ENCODE measurements at regions not wholly inside any gene's neighbourhood (a gene's known extent, or its start where the extent isn't known, plus 50 kb on each side); places are given as distances from the start of the nearest gene placed in this dataset.
"Not testable (repeated sequence)": the region's sequence is repeated elsewhere in the genome, so short reads cannot be mapped to it uniquely, and the experiment has no call there.

- DNase-seq (ENCODE audit: low read depth, low spot score): peak; percentile 46
These were observed 525.4 kb upstream of the HS3ST1 start for GRCh38 chr4:11954093-11954492.

DNA sequence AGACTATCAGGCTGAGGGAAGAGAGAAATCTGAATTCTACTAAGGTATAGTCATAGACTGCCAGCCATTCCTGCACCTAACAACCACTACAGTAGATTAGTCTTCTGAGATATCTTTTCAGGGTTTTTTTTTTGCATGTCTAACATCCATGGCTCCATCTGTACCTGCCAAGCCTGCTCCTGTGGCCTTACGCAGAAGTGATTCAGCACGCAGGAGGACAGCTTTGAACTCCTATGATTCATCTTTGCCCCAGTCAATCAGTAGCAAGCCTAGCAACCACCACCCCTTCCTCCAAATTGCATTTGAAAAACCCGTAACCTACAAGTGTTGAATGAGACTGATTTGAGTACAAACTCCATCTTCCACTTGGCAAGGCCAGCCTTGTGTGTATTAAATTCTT is 520.7 kb upstream of the HS3ST1 start:
- no peak for DNase-seq (ENCODE audit: low read depth, low spot score)

GRCh38 chr4:11947629-11948028 is 518.9 kb upstream of the HS3ST1 start:
- not testable (repeated sequence) for DNase-seq (ENCODE audit: low read depth, low spot score)

GRCh38 chr4:11937941-11938340 is 509.2 kb upstream of the HS3ST1 start:
- no peak for DNase-seq (ENCODE audit: low read depth, low spot score)

GRCh38 chr4:11931266-11931820 is 502.6 kb upstream of the HS3ST1 start:
- DNase-seq (ENCODE audit: low read depth, low spot score): no peak

- no peak for DNase-seq (ENCODE audit: low read depth, low spot score)
These were observed 500.4 kb upstream of the HS3ST1 start for GRCh38 chr4:11929080-11929479.

DNA sequence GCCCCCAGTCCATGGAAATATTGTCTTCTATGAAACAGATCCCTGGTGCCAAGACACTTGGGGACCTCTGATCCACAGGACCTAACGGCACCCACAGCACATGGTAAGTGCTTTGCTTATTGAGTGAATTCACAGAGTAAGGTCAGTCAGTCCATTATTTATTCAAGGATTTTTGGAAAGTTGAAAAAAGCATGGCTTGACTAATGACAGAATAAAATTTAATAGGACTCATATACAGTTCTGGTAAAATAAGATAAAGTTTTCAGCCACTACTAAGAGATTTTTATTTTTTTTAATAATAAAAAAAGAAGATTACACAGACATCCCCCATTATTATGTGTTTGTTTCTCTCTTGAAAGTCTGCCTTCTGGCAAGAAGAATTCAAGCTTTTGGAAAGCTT is 490.6 kb upstream of the HS3ST1 start:
- DNase-seq (ENCODE audit: low read depth, low spot score): no peak

- DNase-seq (ENCODE audit: low read depth, low spot score): peak; percentile 83
These were observed 485.7 kb upstream of the HS3ST1 start for GRCh38 chr4:11914406-11914805.

GRCh38 chr4:11912886-11913285 is 484.2 kb upstream of the HS3ST1 start:
- no peak for DNase-seq (ENCODE audit: low read depth, low spot score)

GRCh38 chr4:11910812-11911211 is 482.1 kb upstream of the HS3ST1 start:
- DNase-seq (ENCODE audit: low read depth, low spot score): no peak

GRCh38 chr4:11908712-11909111 is 480.0 kb upstream of the HS3ST1 start:
- no peak for DNase-seq (ENCODE audit: low read depth, low spot score)

- DNase-seq (ENCODE audit: low read depth, low spot score): no peak
These were observed 479.5 kb upstream of the HS3ST1 start for GRCh38 chr4:11908205-11908604.

DNA sequence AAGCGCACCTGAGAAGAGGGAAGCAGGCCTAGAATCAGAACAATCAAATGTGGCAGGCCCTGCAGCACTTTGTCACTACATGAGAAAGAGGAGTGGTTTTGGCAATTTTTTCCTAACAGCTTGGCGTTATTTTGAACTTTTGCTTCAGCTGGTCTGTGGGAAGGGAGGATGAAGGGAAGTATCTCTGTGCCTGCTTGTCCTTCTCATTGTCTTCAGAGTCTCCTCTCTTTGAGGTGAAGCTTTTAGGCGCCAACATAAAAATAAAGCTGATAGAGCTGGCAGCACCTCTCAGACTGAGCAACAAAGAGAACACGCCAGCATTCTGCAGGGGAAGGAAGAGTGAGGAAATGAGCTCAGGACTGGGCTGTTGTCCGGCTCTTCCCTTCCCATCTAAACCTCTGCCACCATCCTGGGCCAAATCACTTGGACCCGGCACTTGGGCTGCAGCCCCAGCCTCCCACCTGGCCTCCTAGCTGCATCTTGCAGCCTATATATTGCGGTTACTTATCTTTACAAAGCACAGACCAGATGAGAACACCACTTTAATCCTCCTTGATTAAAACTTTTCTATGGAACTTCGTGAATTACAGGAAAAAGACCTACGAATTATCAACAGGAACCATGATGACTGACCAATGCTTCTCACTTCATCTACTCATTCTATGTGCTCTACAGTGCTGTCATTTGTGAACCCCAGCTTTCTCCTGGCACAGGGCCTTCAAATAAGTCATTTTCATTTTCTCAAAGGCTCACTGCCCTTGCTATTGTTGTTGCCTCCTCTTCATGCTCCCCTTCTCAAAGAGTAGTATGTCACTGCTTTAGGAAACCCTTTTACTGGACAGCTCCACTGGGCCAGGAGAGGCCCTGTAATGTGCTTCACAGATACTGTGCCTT is 476.4 kb upstream of the HS3ST1 start:
- peak; percentile 64 for DNase-seq (ENCODE audit: low read depth, low spot score)

DNA sequence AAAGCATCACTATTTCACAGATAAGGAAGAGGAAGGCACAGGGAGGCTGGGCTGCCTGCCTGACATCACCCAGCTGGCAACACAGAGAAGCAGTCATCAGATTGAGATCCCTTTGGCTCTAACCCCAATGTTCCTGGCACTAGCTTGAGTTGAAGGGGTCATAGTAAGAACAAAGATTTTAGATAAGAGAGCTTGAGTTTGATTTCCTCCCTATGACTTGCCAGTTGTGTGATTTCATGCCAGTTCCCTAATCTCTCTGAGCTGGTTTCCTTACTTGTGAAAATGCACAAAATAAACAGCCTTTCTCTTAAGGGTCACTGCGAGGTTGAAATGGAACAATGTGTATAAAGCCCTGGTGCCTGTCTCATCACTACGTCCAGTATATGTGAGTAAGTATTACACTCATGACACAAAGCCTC is 475.4 kb upstream of the HS3ST1 start:
- DNase-seq (ENCODE audit: low read depth, low spot score): peak; percentile 99

DNA sequence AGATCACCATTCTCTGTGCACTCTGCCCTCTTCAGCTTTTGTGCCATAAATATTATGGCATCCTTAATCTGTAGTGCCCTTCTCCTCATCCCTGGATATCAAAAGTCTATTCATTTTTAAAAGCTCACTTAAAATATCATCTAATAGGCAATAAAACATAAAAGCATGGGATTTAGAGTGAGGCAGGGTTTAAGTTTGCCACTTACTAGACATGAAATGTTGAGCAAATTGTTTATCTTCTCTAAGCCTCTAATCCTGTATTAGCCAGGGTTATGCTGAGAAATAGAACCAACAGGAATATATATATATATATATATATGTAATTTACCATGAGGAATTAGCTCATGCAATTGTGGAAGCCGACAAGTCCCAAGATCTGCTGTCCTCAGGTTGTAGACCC is 472.4 kb upstream of the HS3ST1 start:
- no peak for DNase-seq (ENCODE audit: low read depth, low spot score)

DNA sequence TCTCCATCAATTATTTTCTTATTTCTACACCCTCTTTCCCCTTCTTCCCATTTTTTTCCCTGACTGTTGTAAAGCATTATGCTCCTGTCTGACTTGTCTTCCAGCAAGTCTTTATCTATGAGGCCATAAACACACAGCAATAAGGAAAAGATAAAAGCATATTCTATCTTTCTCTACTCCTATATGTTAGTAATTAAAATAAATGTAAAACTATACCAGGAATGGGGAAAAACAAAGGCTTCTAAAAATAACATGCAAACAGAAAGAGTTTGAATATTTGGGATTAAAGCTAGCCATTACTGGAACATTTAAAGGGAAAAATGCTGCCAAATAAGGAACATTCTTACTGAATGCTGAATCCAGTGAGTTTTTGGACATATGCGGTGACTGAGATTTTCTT is 471.7 kb upstream of the HS3ST1 start:
- no peak for DNase-seq (ENCODE audit: low read depth, low spot score)

DNA sequence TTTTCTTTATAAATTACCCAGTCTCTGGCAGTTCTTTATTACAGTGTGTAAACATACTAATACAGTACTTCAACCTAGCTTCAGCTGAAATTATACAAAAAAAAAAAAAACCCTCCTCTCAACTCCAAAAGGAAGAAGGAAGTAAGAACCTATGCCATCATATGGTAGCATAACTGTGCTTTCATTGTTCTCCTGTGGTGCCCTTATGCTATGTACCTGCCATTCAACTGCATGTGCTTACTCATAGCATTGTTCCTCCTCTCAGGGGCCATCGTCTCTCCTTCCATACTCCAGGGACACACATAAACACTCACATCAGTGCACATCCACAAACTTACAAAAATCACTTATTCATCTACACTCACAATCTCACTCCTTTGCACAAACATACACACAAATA is 470.1 kb upstream of the HS3ST1 start:
- DNase-seq (ENCODE audit: low read depth, low spot score): no peak

DNA sequence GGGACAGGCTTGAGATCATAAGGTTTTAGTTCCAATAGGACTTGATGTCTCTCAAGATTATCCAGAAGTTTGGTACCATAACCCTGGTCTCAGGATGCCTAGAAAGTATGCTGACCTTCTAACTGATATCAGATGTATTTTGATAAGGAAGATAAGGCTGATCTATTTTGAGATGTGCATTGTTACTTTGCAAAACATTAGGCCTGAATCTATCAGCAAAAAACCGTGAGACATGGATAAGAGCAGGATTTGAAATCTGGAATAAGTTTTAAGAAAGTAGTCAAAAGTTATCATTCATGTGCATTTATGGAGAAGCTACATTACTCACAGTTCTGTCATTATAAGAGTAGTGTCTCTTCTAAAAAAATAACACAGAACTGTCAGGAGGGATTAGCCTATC is 467.1 kb upstream of the HS3ST1 start:
- no peak for DNase-seq (ENCODE audit: low read depth, low spot score)

DNA sequence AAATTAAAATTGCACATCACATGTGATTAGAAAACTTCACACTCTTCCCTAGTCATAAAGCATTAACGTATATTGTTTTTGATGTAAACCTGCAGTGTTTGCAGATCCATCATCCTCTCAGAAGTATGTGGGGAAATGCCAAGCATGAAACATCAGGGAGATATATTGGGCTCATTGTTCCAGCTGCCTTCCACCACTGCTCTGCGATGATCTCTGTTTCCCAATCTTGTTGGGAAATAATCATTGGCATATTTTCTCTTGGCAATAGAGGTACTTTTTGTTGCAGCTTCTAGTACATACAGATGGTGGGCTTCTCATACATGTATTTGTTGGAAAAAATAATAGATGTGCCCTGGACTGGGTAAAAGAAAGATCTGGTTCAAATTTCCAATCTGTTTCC is 466.3 kb upstream of the HS3ST1 start:
- DNase-seq (ENCODE audit: low read depth, low spot score): no peak

GRCh38 chr4:11894221-11894620 is 465.5 kb upstream of the HS3ST1 start:
- no peak for DNase-seq (ENCODE audit: low read depth, low spot score)

GRCh38 chr4:11889099-11889498 is 460.4 kb upstream of the HS3ST1 start:
- DNase-seq (ENCODE audit: low read depth, low spot score): peak; percentile 30

DNA sequence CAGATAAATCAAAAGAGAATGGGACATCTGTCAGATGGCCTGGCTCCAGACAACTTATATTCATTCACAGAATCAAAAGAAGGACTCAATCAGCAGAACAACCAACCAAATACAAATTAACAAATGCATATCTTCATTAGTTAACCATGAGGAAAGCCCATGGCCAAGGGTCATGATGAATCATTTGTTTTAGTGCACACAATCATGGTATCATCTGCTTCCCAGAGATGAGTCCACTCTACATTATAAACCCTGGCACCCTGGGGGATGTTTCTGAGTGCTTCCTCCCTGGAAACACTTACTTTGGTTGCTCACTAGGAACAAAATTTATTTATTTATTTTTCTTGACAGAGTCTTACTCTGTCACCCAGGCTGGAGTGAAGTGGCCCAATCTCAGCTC is 453.3 kb upstream of the HS3ST1 start:
- no peak for DNase-seq (ENCODE audit: low read depth, low spot score)

DNA sequence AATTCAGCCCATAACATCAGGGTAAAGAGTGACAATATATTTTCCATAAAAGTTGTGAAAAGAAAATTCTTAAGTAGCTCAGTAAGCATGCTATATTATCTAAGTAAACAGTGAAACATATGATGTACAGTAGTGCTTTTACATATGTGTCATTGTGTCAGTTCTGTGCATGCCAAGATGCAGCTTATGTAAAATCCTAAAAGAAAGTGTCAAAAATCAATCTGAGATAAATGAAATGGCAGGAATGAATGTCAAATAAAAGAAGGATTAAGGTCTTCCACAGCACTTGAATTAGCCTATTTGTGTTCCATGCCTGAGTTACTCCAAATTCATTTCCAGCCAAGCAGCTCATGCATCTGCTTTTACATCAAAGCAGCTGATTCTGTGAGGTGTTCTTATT is 452.7 kb upstream of the HS3ST1 start:
- no peak for DNase-seq (ENCODE audit: low read depth, low spot score)
